ENCODE measurements at regions not wholly inside any gene's neighbourhood (a gene's known extent, or its start where the extent isn't known, plus 50 kb on each side); places are given as distances from the start of the nearest gene placed in this dataset.

GRCh38 chr4:89582756-89583505, 254.0 kb downstream of the SNCA start:
- no peak overlapping the region for H3K9ac ChIP-seq (ENCODE audit: low read depth, low read length)
- H3K4me1 ChIP-seq (ENCODE audit: insufficient read depth, low read length) = no peaks in the 10 kb centered on the region
- H3K36me3 ChIP-seq (ENCODE audit: insufficient read depth, low read length) = no peaks in the 10 kb centered on the region
- no peaks in the 10 kb centered on the region for H3K9me3 ChIP-seq (ENCODE audit: control insufficient read depth, insufficient read depth, low read length)

DNA sequence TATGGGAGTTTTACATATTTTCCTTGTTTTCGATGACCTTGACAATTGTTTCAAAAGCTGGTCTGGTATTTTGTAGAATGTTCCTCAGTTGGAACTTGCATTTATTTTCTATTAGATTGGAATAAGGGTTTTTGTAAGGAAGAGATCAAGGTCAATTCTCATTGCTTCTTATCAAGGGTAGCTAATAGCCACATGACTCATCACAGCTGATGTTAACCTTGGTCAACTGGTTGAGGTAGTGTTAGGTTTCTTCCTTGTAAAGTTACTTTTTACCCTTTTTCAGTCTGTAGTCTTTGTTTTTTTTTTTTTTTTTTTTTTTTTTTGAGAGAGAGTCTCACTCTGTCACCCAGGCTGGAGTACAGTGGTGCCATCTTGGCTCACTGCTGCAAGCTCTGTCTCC, 257.2 kb downstream of the SNCA start:
- Histone ChIP-seq H3K4me1 (ENCODE audit: insufficient read depth, low read length) (no peaks in the 10 kb centered on the region), H3K9me3 (ENCODE audit: control insufficient read depth, insufficient read depth, low read length) (peaks cover 3% of the 10 kb centered on the region; the same call in 1 of the 2 replicates), H3K36me3 (ENCODE audit: insufficient read depth, low read length) (no peaks in the 10 kb centered on the region), H3K9ac (ENCODE audit: low read depth, low read length) (no peak overlapping the region)

DNA sequence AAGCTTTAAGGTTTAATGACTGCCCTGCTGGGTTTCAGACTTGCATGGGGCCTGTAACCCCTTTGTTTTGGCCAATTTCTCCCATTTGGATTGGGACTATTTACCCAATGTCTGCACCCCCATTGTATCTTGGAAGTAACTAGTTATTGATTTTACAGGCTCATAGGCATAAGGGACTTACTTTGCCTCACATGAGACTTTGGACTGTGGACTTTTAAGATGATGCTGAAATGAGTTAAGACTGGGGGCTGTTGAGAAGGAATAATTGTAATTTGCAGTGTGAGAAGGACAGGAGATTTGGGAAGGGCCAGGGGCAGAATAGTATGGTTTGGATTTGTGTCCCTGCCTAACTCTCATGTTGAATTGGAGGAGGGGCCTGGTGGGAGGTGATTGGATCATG, 260.7 kb downstream of the SNCA start:
- Histone ChIP-seq H3K4me1 (ENCODE audit: insufficient read depth, low read length) (0 out of 2 replicates have a peak, but pooled peaks cover 6% of the 10 kb centered on the region), H3K9me3 (ENCODE audit: control insufficient read depth, insufficient read depth, low read length) (peaks cover 3% of the 10 kb centered on the region; the same call in 1 of the 2 replicates), H3K36me3 (ENCODE audit: insufficient read depth, low read length) (no peaks in the 10 kb centered on the region), H3K9ac (ENCODE audit: low read depth, low read length) (no peak overlapping the region)

DNA sequence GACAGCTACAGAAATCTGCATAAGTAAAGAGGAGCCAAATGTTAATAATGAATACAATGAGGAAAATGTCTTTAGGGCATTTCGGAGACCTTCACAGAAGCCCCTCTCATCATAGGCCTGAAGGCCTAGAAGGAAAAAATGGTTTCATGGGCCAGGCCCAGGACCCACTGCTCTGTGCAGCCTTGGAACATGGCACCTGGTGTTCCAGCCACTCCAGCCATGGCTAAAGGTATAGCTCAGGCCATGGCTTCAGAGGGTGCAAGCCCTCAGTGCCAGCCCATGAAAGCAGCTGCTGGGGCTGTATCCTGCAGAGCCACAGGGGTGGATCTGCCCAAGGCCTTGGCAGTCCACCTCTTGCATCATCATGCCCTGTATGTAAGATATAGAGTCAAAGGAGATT, 261.1 kb downstream of the SNCA start:
- Histone ChIP-seq H3K4me1 (ENCODE audit: insufficient read depth, low read length) (0 out of 2 replicates have a peak, but pooled peaks cover 6% of the 10 kb centered on the region), H3K36me3 (ENCODE audit: insufficient read depth, low read length) (no peaks in the 10 kb centered on the region), H3K9me3 (ENCODE audit: control insufficient read depth, insufficient read depth, low read length) (peaks cover 3% of the 10 kb centered on the region; the same call in 1 of the 2 replicates), H3K9ac (ENCODE audit: low read depth, low read length) (no peak overlapping the region)

- peaks cover 3% of the 10 kb centered on the region; the same call in 1 of the 2 replicates for H3K9me3 ChIP-seq (ENCODE audit: control insufficient read depth, insufficient read depth, low read length)
- H3K36me3 ChIP-seq (ENCODE audit: insufficient read depth, low read length) = no peaks in the 10 kb centered on the region
- H3K4me1 ChIP-seq (ENCODE audit: insufficient read depth, low read length) = 0 out of 2 replicates have a peak, but pooled peaks cover 6% of the 10 kb centered on the region
Observed at GRCh38 chr4:89574176-89574575, 262.8 kb downstream of the SNCA start.

GRCh38 chr4:89573656-89574055, 263.3 kb downstream of the SNCA start:
- H3K9me3 ChIP-seq (ENCODE audit: control insufficient read depth, insufficient read depth, low read length) = peaks cover 3% of the 10 kb centered on the region; the same call in 1 of the 2 replicates
- no peak overlapping the region for H3K9ac ChIP-seq (ENCODE audit: low read depth, low read length)
- H3K36me3 ChIP-seq (ENCODE audit: insufficient read depth, low read length) = no peaks in the 10 kb centered on the region
- 0 out of 2 replicates have a peak, but pooled peaks cover 6% of the 10 kb centered on the region for H3K4me1 ChIP-seq (ENCODE audit: insufficient read depth, low read length)

More at GRCh38 chr4:89574176-89574575, 262.8 kb downstream of the SNCA start:
- no peak overlapping the region for H3K9ac ChIP-seq (ENCODE audit: low read depth, low read length)

DNA sequence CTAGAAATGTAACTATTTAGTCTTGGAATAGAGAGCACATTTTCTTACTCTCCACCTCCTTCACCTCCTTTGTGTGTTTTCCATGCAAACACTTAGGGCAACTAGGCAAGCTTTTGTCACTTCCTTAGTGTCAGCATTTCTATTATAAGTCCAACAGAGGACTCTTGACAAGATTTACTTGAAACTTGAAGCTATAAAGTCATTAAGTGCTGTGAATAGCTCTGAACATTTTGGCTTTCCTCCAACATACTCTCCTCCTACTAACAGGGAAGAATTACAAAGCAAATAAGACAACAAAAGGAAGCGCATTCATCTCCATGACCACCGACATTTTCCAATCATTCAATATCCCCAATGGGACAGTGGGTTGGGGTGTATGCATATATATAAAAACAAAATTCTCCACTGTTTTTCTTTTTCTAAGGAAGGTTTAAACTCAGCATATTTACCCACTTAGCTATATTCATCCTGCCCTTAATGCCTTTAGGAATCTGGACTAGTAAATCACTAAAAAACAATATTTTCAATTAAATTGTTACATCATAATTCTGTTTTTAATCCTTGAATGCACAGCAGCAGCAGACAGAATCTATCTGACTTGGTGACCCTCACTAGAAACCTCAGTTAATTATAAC, 264.6 kb downstream of the SNCA start:
- Histone ChIP-seq H3K36me3 (ENCODE audit: insufficient read depth, low read length) (no peaks in the 10 kb centered on the region), H3K9me3 (ENCODE audit: control insufficient read depth, insufficient read depth, low read length) (peaks cover 3% of the 10 kb centered on the region), H3K9ac (ENCODE audit: low read depth, low read length) (no peak overlapping the region), H3K4me1 (ENCODE audit: insufficient read depth, low read length) (0 out of 2 replicates have a peak, but pooled peaks cover 6% of the 10 kb centered on the region)

GRCh38 chr4:89570931-89571330, 263.3 kb upstream of the GPRIN3 start:
- Histone ChIP-seq H3K36me3 (ENCODE audit: insufficient read depth, low read length) (no peaks in the 10 kb centered on the region), H3K9ac (ENCODE audit: low read depth, low read length) (no peak overlapping the region), H3K9me3 (ENCODE audit: control insufficient read depth, insufficient read depth, low read length) (peaks cover 3% of the 10 kb centered on the region; the same call in 1 of the 2 replicates), H3K4me1 (ENCODE audit: insufficient read depth, low read length) (0 out of 2 replicates have a peak, but pooled peaks cover 6% of the 10 kb centered on the region)

DNA sequence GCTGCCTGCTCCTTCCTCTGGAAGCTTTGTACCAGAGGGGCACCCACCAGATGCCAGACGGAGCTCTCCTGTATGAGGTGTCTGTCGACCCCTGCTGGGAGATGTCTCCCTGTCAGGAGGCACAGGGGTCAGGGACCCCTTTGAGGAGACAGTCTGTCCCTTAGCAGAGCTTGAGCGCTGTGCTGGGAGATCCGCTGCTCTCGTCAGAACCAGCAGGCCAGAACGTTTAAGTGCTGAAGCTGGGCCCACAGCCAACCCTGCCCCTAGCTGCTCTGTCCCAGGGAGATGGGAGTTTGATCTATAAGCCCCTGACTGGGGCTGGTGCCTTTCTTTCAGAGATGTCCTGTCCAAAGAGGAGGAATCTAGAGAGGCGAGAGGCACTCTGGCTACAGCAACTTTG, 260.3 kb upstream of the GPRIN3 start:
- Histone ChIP-seq H3K36me3 (ENCODE audit: insufficient read depth, low read length) (no peaks in the 10 kb centered on the region), H3K4me1 (ENCODE audit: insufficient read depth, low read length) (0 out of 2 replicates have a peak, but pooled peaks cover 6% of the 10 kb centered on the region), H3K9ac (ENCODE audit: low read depth, low read length) (no peak overlapping the region), H3K9me3 (ENCODE audit: control insufficient read depth, insufficient read depth, low read length) (no peaks in the 10 kb centered on the region; the same call in 1 of the 2 replicates)

- Histone ChIP-seq H3K9ac (ENCODE audit: low read depth, low read length) (no peak overlapping the region), H3K36me3 (ENCODE audit: insufficient read depth, low read length) (no peaks in the 10 kb centered on the region), H3K9me3 (ENCODE audit: control insufficient read depth, insufficient read depth, low read length) (no peaks in the 10 kb centered on the region; the same call in 1 of the 2 replicates), H3K4me1 (ENCODE audit: insufficient read depth, low read length) (peaks cover 26% of the 10 kb centered on the region)
Observed at GRCh38 chr4:89563431-89563830, 255.8 kb upstream of the GPRIN3 start.

DNA sequence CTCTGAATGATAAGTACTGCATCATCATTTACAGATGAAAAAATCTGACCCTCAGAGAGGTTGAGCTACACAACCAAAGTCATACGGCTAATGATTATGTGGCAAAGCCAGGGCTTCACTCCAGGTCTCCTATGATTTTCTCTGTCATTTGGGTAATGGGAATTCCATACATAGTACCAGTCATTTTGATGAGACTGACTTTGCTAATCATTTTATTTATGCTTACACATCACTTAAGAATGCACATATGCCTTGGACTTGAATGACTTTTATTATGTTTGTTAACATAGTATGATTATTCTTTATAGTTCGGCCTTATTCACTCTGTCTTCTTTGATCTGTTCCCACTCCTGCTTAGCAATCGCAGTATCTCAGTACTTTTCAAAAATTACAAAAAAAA, 255.1 kb upstream of the GPRIN3 start:
- Histone ChIP-seq H3K4me1 (ENCODE audit: insufficient read depth, low read length) (peaks cover 26% of the 10 kb centered on the region), H3K9ac (ENCODE audit: low read depth, low read length) (no peak overlapping the region), H3K9me3 (ENCODE audit: control insufficient read depth, insufficient read depth, low read length) (no peaks in the 10 kb centered on the region), H3K36me3 (ENCODE audit: insufficient read depth, low read length) (no peaks in the 10 kb centered on the region)

GRCh38 chr4:89561048-89561447, 253.4 kb upstream of the GPRIN3 start:
- Histone ChIP-seq H3K4me1 (ENCODE audit: insufficient read depth, low read length) (peaks cover 33% of the 10 kb centered on the region), H3K9ac (ENCODE audit: low read depth, low read length) (no peak overlapping the region), H3K36me3 (ENCODE audit: insufficient read depth, low read length) (no peaks in the 10 kb centered on the region), H3K9me3 (ENCODE audit: control insufficient read depth, insufficient read depth, low read length) (no peaks in the 10 kb centered on the region)

DNA sequence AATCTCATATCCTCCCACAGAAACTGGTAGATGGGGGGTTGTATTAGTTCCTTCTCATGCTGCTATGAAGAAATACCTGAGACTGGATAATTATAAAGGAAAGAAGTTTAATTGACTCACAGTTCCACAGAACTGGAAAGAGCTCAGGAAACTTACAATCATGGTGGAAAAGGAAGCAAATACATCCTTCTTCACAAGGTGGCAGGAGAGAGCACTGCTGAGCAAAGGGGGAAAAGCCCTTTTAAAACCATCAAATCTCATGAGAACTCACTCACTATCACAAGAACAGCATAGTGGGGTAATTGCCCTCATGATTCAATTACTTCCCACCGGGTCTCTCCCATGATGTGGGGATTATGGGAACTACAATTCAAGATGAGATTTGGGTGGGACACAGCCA, 250.5 kb upstream of the GPRIN3 start:
- H3K9ac ChIP-seq (ENCODE audit: low read depth, low read length) = no peak overlapping the region; the same call in 1 of the 2 replicates
- H3K9me3 ChIP-seq (ENCODE audit: control insufficient read depth, insufficient read depth, low read length) = no peaks in the 10 kb centered on the region
- peaks cover 33% of the 10 kb centered on the region for H3K4me1 ChIP-seq (ENCODE audit: insufficient read depth, low read length)
- no peaks in the 10 kb centered on the region for H3K36me3 ChIP-seq (ENCODE audit: insufficient read depth, low read length)

DNA sequence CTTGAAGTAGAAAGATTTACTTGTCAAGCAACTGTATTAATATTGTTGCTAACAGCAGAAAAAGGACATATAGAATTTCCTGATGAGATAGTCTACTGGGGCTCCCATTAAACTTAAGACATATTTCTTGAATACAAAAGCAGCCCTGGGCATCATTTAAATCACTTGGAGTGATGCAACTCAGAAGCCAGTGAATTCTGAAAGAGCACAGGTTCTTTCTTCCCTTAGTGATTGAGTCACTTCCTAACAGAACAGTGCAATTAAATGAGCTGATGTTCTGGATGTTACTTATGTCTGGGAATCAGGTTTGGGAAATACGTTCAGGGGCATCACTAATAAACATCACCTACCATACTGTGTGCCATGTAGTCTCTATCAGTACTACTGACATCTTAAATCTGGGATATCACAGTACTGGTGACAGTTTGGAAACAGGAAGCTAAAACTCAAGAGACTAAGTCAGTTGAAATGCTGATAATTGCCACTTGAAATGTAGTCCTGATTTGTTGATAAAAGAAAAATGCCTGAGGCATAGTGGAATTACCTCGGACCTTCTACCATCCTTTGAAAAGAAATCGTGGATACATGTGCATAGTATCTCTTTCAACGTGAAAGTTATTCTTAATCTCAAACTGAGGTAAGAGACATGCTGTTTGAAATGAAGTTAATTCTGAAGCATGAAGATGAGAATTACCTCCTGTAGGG, 249.2 kb upstream of the GPRIN3 start:
- Histone ChIP-seq H3K9ac (ENCODE audit: low read depth, low read length) (no peak overlapping the region), H3K4me1 (ENCODE audit: insufficient read depth, low read length) (peaks cover 35% of the 10 kb centered on the region), H3K9me3 (ENCODE audit: control insufficient read depth, insufficient read depth, low read length) (no peaks in the 10 kb centered on the region), H3K36me3 (ENCODE audit: insufficient read depth, low read length) (no peaks in the 10 kb centered on the region)
